H9 (cell line): ENCODE measurements at regions not wholly inside any gene's neighbourhood (a gene's known extent, or its start where the extent isn't known, plus 50 kb on each side); places are given as distances from the start of the nearest gene placed in this dataset.

Experiments
- DNase-seq: peaks from one replicate; pipeline ENCODE4 v3.0.0-alpha.2; 2017
- H2AFZ ChIP-seq: one replicate; pipeline ENCODE4 v1.6.1; 2013; ENCODE audit warnings: mild to moderate bottlenecking, low read length, control low read depth, moderate library complexity
- H2AK5ac ChIP-seq: 2 replicates; pipeline ENCODE4 v1.6.1; 2013; ENCODE audit warnings: low read length, control low read depth, mixed read lengths; ENCODE audit not compliant: insufficient read length
- H2BK120ac ChIP-seq: one replicate; pipeline ENCODE4 v1.6.1; 2013; ENCODE audit warnings: low read depth, mild to moderate bottlenecking, low read length, control low read depth, inconsistent platforms; ENCODE audit not compliant: poor library complexity, severe bottlenecking
- H2BK12ac ChIP-seq: 2 replicates; pipeline ENCODE4 v1.6.1; 2013; ENCODE audit warnings: low read length, control low read depth, mixed read lengths, low read depth; ENCODE audit not compliant: insufficient read length
- H2BK15ac ChIP-seq: 2 replicates; pipeline ENCODE4 v1.6.1; 2013; ENCODE audit warnings: low read depth, low read length, control low read depth
- H2BK20ac ChIP-seq: one replicate; pipeline ENCODE4 v1.6.1; 2013; ENCODE audit warnings: low read depth, mild to moderate bottlenecking, low read length, control low read depth, inconsistent platforms; ENCODE audit not compliant: poor library complexity, severe bottlenecking
- H2BK5ac ChIP-seq: 2 replicates; pipeline ENCODE4 v1.6.1; 2013; ENCODE audit warnings: low read length, control low read depth, mixed read lengths; ENCODE audit not compliant: insufficient read length
- H3K14ac ChIP-seq: 2 replicates; pipeline ENCODE4 v1.6.1; 2013; ENCODE audit warnings: low read length, control low read depth; ENCODE audit not compliant: insufficient read depth
- H3K18ac ChIP-seq: 2 replicates; pipeline ENCODE4 v1.6.1; 2013; ENCODE audit warnings: low read depth, mild to moderate bottlenecking, mixed read lengths, low read length, control low read depth; ENCODE audit not compliant: insufficient read length
- H3K23ac ChIP-seq: 2 replicates; pipeline ENCODE4 v1.6.1; 2013; ENCODE audit warnings: low read length, control low read depth, mixed read lengths, low read depth; ENCODE audit not compliant: insufficient read length
- H3K23me2 ChIP-seq: 2 replicates; pipeline ENCODE4 v1.6.1; 2013; ENCODE audit warnings: low read depth, mild to moderate bottlenecking, mixed read lengths, low read length, control low read depth; ENCODE audit not compliant: insufficient read length, poor library complexity, severe bottlenecking
- H3K27ac ChIP-seq: 2 replicates; pipeline ENCODE4 v1.5.1; 2013; ENCODE audit warnings: low read length, control low read depth, mixed read lengths, low read depth; ENCODE audit not compliant: insufficient read length
- H3K27me3 ChIP-seq: 2 replicates; pipeline ENCODE4 v1.6.1; 2013; ENCODE audit warnings: low read length, control low read depth, inconsistent platforms; ENCODE audit not compliant: insufficient read depth
- H3K4ac ChIP-seq: 2 replicates; pipeline ENCODE4 v1.6.1; 2013; ENCODE audit warnings: low read depth, mild to moderate bottlenecking, control low read depth, inconsistent platforms, low read length, moderate library complexity
- H3K4me1 ChIP-seq: 2 replicates; pipeline ENCODE4 v1.6.1; 2013; ENCODE audit warnings: low read length, control low read depth, inconsistent platforms; ENCODE audit not compliant: insufficient read depth
- H3K4me2 ChIP-seq: 2 replicates; pipeline ENCODE4 v1.6.1; 2013; ENCODE audit warnings: low read length, control low read depth, mixed read lengths; ENCODE audit not compliant: insufficient read length, insufficient read depth
- H3K56ac ChIP-seq: 2 replicates; pipeline ENCODE4 v1.6.1; 2013; ENCODE audit warnings: low read depth, mild to moderate bottlenecking, mixed read lengths, low read length, control low read depth; ENCODE audit not compliant: insufficient read length
- H3K79me1 ChIP-seq: 2 replicates; pipeline ENCODE4 v1.6.1; 2013; ENCODE audit warnings: low read depth, mild to moderate bottlenecking, moderate library complexity, low read length, control low read depth, inconsistent platforms; ENCODE audit not compliant: insufficient read depth, poor library complexity, severe bottlenecking
- H3K79me2 ChIP-seq: 2 replicates; pipeline ENCODE4 v1.6.1; 2013; ENCODE audit warnings: low read length, control low read depth, inconsistent platforms; ENCODE audit not compliant: insufficient read depth
- H3K9ac ChIP-seq: 2 replicates; pipeline ENCODE4 v1.6.1; 2013; ENCODE audit warnings: low read length, control low read depth, mixed read lengths; ENCODE audit not compliant: insufficient read length; ENCODE audit errors: extremely low read depth
- H3K9me3 ChIP-seq: one replicate; pipeline ENCODE4 v1.6.1; 2013; ENCODE audit warnings: low read depth, low read length, inconsistent platforms; ENCODE audit not compliant: control insufficient read depth
- H3T11ph ChIP-seq: one replicate; pipeline ENCODE4 v1.6.1; 2013; ENCODE audit warnings: mild to moderate bottlenecking, low read length, control low read depth, inconsistent platforms
- H4K20me1 ChIP-seq: one replicate; pipeline ENCODE4 v1.6.1; 2013; ENCODE audit not compliant: control insufficient read depth, insufficient read length, insufficient read depth
- H4K5ac ChIP-seq: 2 replicates; pipeline ENCODE4 v1.6.1; 2013; ENCODE audit warnings: low read depth, mild to moderate bottlenecking, mixed read lengths, low read length, control low read depth; ENCODE audit not compliant: insufficient read length
- H4K8ac ChIP-seq: replicated peaks from 2 replicates; pipeline ENCODE4 v1.6.1; 2013; ENCODE audit warnings: low read length, control low read depth, mixed read lengths, low read depth; ENCODE audit not compliant: insufficient read length
- H4K91ac ChIP-seq: 2 replicates; pipeline ENCODE4 v1.6.1; 2013; ENCODE audit warnings: low read depth, mild to moderate bottlenecking, moderate library complexity, mixed read lengths, low read length, control low read depth; ENCODE audit not compliant: insufficient read length
- H3K27ac Mint-ChIP-seq, 3 experiments: 2 replicates in 2 of 3; 3 replicates in 1 of 3; pipeline ENCODE4 v1.8.0; 2020 to 2021; ENCODE audit warnings: mixed read lengths in 3 of 3, mild to moderate bottlenecking in 1 of 3, moderate library complexity in 1 of 3
- H3K27me3 Mint-ChIP-seq: 2 replicates; pipeline ENCODE4 v1.8.0; 2021; ENCODE audit warnings: low read depth, mild to moderate bottlenecking, moderate library complexity, mixed read lengths
- H3K36me3 Mint-ChIP-seq, 3 experiments: 2 replicates in 2 of 3; 3 replicates in 1 of 3; pipeline ENCODE4 v1.8.0; 2020 to 2021; ENCODE audit warnings: low read depth in 3 of 3, mixed read lengths in 3 of 3; ENCODE audit not compliant: insufficient read depth in 1 of 3
- H3K4me1 Mint-ChIP-seq, 2 experiments: 2 replicates each; pipeline ENCODE4 v1.8.0; 2020; ENCODE audit warnings: mixed read lengths in 2 of 2
- H3K4me3 Mint-ChIP-seq, 2 experiments: 2 replicates in 1 of 2; 3 replicates in 1 of 2; pipeline ENCODE4 v1.8.0; 2020 to 2021; ENCODE audit warnings: mild to moderate bottlenecking in 2 of 2, mixed read lengths in 2 of 2, moderate library complexity in 1 of 2
- H3K9me3 Mint-ChIP-seq, 2 experiments: 2 replicates in 1 of 2; 3 replicates in 1 of 2; pipeline ENCODE4 v1.8.0; 2020; ENCODE audit warnings: mild to moderate bottlenecking in 2 of 2, mixed read lengths in 2 of 2, moderate library complexity in 1 of 2
- CTCF ChIP-seq: fragments of 200-600 bp; sonication (generic); conservative IDR thresholded peaks from 3 replicates; pipeline ENCODE4 v1.8.0; 2021; ENCODE audit warnings: antibody characterized with exemption, mild to moderate bottlenecking
- WGBS: extraction: QIAGEN DNeasy Blood & Tissue Kit; methylation state at CpG from one replicate; pipeline ENCODE4 v1.1.7; 2013; ENCODE audit warnings: missing lambda C conversion rate, low lambda C conversion rate, mixed read lengths; ENCODE audit not compliant: insufficient read length; ENCODE audit errors: extremely low coverage; 5-methylcytosine and 5-hydroxymethylcytosine counted together

DNA sequence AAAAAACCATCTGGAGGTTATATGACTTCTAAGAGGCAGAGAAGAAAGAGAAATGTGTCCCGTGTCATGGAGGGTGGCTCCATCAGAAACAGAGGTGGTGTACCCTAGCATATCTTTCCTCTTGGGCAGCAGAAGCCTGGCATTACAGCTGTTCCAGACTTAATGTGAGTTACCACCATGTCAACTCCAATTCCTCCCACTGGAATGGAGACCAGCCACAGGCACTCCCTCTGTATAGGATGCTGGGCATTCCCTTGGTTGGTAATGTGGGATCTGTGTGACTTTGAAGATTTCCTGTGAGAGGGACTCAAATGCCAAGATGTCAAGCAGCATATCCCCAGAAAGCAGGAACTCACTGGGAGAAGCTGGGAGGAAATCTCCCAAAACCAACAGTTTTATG, 77.1 kb upstream of the COG2 start:
- TF ChIP-seq CTCF: no peak
- H3K4ac ChIP-seq: no peak overlapping the region
- no peak overlapping the region for H2BK15ac ChIP-seq
- H2BK120ac ChIP-seq: no peak overlapping the region
- no peak overlapping the region for H3K4me2 ChIP-seq
- no peaks in the 10 kb centered on the region for H3K36me3 Mint-ChIP-seq
- H2BK12ac ChIP-seq: no peak overlapping the region
- no peak overlapping the region for H4K8ac ChIP-seq
- no peak overlapping the region for H3K56ac ChIP-seq
- no peak overlapping the region for H3K27ac Mint-ChIP-seq
- H3K23me2 ChIP-seq: no peaks in the 10 kb centered on the region
- no peak overlapping the region for H3K27ac ChIP-seq
- H2BK5ac ChIP-seq: no peak overlapping the region
- H3K27me3 ChIP-seq: no peaks in the 10 kb centered on the region; the same call in 1 of the 2 replicates
- no peak overlapping the region for H2AK5ac ChIP-seq
- no peaks in the 10 kb centered on the region for H3K79me2 ChIP-seq
- H3K4me1 ChIP-seq: no peaks in the 10 kb centered on the region
- H3T11ph ChIP-seq: no peak overlapping the region
- no peak overlapping the region for H3K4me3 Mint-ChIP-seq
- no peak overlapping the region for H3K18ac ChIP-seq
- no peaks in the 10 kb centered on the region for H3K9me3 ChIP-seq
- H3K27me3 Mint-ChIP-seq: peaks cover 13% of the 10 kb centered on the region
- no peak for DNase-seq
- no peaks in the 10 kb centered on the region for H3K79me1 ChIP-seq
- no peak overlapping the region for H2BK20ac ChIP-seq
- no peaks in the 10 kb centered on the region for H4K20me1 ChIP-seq
- peaks cover 6 to 7% of the 10 kb centered on the region in 2 experiments; a peak in 3 of 4 replicates for H3K4me1 Mint-ChIP-seq
- H4K91ac ChIP-seq: no peak overlapping the region
- H3K14ac ChIP-seq: no peak overlapping the region
- H3K9ac ChIP-seq: no peak overlapping the region
- no peak overlapping the region for H2AFZ ChIP-seq
- no peak overlapping the region for H3K23ac ChIP-seq
- no peak overlapping the region for H4K5ac ChIP-seq
- no CpG with 5 or more reads among the region's 1 CpG for WGBS
- no peaks in the 10 kb centered on the region for H3K9me3 Mint-ChIP-seq
